HG03460 (cell line): ENCODE measurements at regions not wholly inside any gene's neighbourhood (a gene's known extent, or its start where the extent isn't known, plus 50 kb on each side); places are given as distances from the start of the nearest gene placed in this dataset.

Experiments used
- ATAC-seq: cut with Tn5 transposase; IDR thresholded peaks from one replicate; pipeline ENCODE4 v1.9.1; 2021; ENCODE audit not compliant: unreplicated experiment

- no peak for ATAC-seq
These were observed 115.2 kb upstream of the KIT start for GRCh38 chr4:54542540-54543041.

DNA sequence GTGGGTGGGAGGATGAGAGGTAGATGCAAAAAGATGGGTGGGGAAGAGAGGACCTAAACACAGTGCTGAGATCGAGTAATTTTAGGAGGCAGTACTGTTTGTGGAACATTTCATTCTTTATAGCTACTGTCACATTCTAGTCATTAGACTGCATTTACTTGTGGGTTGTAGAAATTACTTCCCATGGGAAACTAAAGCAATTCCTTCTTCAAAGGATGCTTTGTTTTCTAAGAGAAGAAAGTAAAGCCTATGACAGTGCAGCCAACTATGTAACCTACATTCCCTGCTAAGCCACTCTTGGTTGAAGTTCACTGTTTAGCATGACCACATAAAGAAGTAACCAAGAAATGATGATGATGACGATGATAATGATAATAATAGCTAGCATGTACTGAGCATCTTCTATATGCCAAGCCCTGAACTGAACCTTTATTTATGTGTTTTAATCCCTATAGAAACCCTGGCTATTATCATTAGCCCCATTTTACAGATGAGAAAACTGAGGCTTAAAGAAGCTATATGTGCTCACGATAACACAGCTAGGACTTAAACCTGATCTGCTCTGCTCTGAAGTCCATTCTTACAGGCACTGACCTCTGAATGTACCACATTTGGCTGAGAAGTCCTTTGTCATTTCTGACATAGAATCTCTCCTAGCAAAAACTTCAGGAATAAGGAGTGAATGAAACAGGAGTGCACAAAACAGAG, 114.5 kb upstream of the KIT start:
- no peak for ATAC-seq

DNA sequence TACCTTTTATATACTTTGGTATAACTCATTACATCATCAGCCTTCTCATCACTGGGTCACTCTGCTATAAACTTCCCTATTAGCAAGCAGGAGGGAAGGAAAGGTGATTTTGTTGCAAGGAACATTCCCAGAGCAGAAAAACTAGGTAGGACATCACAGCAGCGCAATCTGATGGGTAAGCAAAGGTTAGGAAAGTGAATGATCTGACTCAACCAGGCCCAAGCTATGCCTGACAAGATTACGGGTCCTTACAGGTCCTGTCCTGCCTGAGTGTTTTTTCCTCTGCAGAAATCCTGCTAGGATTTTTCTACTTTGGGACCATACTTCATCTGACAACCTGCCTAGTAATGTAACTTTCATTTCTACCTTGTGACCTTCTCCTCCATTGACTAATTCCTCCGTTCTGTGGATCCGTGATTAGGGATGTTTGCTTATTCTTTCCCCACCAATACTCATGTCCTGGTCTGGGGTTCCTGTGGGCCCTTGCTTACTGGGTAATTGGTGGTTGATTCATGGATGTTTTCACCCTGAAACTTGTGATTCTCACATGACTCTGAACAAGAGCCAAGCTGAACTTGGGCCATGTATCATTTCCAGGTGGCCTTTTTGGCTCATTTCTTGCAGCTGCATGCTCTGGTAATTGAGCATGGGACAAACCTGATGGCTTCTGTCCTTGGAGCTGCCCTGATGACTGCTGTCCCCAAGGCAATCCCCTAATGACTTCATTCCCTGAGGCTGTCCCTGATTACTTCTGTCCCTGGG, 111.9 kb upstream of the KIT start:
- ATAC-seq = no peak

GRCh38 chr4:54547299-54548097, 110.3 kb upstream of the KIT start:
- peak; percentile 58 for ATAC-seq

GRCh38 chr4:54548098-54548620, 109.6 kb upstream of the KIT start:
- ATAC-seq = peak; percentile 22

- no peak for ATAC-seq
These were observed 108.8 kb upstream of the KIT start for GRCh38 chr4:54548831-54549460.

DNA sequence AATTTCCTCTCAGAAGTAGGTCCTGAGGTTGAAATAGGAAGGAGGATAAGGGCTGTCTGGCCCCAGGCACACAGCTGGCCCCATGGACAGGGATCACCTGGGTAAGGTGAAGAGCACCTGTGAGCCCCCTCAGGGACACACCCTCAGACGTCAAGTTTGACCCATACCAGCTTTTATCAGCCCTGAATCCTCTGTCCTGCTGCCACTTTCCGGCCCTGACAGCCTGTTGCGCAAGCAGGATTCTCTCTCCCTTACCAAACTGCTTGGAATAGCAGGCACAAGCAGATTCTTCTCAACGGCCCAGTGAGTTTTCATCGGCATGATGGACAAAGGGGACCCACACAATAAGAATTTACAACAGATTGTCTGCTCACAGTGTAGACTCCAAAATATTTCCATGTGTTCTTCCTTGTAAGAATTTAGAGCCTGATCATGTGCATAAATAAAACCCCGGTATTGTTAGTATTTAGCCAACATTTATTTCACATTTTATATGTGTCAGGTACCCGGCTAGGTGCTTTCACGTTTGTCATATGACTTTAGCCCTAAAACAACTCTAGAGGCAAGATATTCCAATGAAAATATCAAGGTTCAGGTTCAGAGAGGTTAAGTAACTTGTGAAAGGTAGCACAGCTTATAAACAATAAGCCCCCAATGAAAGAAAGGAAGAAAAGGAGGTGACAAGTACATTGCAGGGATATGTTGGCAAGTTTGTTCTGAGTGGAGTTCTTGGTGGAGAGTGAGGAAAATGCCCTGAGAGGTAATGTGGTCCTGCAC, 107.2 kb upstream of the KIT start:
- ATAC-seq = no peak

GRCh38 chr4:54553001-54553400, 104.8 kb upstream of the KIT start:
- ATAC-seq = no peak

- ATAC-seq = no peak
These were observed 103.3 kb upstream of the KIT start for GRCh38 chr4:54554339-54554990.

- ATAC-seq = no peak
These were observed 101.7 kb upstream of the KIT start for GRCh38 chr4:54556051-54556450.

DNA sequence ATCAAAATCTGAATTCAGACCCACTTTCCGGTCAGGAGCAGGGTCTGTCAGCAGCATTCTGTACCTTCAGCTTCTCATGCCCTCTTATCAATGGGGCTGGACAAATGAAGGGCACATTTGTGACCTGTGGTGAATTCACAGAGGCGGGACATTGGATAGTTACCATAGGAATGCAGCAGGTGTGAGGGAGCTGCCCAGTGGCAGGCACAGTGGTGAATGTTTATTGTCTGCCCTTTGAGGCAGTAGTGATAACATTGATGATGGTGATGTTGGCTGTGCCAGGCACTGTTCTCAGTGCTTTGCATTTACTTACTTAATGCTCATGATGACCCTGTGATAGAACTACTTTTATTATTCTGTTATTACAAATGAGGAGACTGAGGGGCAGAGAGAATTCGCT, 101.2 kb upstream of the KIT start:
- ATAC-seq = no peak

DNA sequence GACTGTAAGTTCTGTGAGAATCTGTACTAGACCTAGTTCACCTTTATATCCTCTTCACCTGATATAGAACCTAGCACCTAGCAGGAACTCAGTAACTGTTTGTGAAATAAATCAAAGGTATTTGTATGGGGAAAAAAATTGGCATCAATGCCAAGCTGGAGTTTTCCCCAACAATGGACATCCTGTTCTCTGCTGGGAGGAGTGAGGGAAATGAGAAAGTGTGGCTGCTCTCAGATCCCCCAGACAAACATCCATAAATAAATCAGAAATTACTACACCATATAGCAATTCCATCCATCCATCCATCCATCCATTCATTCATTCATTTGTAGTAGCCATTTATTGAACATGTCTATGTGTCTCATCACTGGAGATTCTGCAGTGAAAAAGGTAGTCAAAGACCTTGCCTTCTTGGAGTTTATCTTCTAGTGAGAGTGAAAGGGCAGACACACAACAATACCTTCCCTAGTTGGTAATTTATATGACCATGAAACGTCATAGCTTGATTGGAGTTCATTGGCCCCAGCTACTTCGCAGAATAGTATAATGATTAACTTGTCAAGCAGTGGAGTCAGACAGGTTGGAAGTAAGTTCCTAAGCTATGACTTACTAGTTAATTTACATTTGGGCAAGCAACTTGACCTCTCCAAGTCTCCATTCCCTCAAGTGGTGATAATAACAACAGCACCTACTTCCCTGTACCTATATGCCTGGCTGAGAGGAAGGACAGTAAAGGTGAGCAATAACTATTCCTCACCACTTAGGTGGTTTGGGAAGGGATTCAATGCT, 98.7 kb upstream of the KIT start:
- no peak for ATAC-seq

GRCh38 chr4:54560513-54560912, 97.2 kb upstream of the KIT start:
- ATAC-seq = no peak

GRCh38 chr4:54561940-54562339, 95.8 kb upstream of the KIT start:
- no peak for ATAC-seq

DNA sequence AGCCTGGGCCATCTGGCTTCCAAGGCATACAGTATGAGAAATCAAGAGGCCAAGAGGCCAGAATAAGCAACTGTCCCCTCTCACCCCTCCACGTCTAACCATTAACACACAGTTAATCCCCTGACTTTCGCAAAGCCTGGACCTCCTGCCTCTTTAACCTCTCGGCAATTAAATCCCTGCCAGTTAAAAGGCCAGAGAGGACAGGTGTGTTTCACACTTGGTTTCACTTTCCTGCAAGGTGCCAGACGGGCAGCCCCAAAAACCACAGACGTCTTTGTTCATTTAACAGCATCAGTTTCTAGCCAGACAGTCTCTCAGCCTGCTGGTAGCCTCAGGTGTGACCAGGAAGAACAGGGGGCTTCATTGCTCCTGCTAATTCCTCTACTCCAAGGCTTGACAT, 91.1 kb upstream of the KIT start:
- ATAC-seq = peak; percentile 77

DNA sequence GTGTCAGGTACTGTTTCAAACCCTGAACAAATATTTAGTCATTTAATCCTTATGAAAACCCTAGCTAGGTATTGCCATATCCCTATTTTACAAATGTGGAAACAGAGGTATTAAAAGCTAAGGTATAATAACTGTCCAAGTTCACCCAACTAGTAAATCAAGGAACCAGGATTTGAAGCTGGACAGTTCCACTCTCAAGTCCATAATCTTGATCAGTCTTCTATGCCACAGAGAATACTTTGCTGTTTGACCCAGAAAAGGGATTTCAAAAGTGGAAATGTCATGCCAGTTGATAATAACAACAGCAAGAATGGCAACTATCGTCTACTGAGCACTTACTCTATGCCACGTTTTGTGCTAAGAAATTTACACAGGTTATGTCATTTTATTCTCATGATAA, 90.4 kb upstream of the KIT start:
- ATAC-seq = no peak

- no peak for ATAC-seq
These were observed 89.6 kb upstream of the KIT start for GRCh38 chr4:54568184-54568583.

DNA sequence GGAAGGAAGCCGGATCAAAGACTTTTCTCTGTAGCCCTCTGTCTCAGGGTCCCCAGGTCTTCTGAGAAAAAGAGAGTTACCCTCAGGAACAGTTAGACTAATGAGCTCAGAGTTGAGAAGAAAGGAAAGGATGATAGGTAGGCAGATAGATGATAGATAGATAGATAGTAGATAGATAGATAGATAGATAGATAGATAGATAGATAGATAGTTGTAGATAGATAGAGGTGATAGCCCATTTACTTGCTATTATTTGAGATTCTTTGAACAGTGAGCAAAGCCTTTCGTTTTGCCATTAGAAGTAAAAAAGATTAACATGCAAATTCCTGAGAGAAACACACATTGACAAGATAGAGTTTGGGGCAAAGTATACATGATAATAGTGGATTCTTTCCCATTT, 86.9 kb upstream of the KIT start:
- ATAC-seq = no peak
